ENCODE measurements at regions not wholly inside any gene's neighbourhood (a gene's known extent, or its start where the extent isn't known, plus 50 kb on each side); places are given as distances from the start of the nearest gene placed in this dataset.

DNA sequence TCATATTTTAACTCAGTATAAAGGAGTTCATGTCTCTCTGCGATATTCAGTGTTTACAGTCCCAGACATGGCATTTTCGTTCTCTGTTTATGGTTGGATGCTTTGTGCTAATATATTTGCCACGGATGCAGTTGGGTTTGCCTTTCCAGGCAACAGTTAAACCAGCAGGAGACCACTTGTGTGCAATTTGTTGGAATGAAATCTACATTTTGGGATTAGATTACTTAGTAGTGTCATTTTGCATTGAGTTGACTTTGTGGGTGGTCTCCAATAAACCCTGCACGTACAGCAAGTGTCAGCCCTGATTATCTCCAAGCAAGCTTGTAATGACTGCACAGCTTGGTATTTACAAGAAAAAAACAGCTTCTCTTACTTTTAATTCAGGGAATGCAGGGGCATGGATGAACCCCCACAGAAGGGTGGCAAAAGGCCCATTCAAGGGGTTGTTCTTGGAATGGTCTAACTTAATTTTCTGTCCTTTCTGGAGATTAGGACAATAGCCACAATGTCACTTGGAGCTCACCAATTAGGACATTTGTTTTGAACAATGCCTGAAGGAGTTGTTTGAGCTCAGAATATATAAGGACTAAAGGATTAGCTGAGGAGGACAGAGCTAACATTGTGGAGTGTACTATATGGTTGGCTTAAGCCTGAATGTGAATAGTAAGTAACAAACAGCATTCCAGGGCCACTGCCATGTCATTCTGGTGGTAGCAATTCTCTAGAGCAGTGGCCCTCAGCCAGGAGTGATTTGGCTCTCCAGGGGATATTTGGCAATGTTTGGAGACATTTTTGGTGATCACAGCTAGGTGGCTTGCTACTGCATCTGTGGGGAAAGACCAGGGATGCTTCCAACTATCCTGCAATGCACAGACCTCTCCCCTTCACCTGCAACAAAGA is 121.5 kb downstream of the SLC4A3 start (continued):
- TF ChIP-seq ZNF24 (tag by site-specific recombination; IDR thresholded peaks at IDR 0.05): peak; percentile 43; the same call in 1 of the 2 replicates
- TF ChIP-seq, protein P1, sequence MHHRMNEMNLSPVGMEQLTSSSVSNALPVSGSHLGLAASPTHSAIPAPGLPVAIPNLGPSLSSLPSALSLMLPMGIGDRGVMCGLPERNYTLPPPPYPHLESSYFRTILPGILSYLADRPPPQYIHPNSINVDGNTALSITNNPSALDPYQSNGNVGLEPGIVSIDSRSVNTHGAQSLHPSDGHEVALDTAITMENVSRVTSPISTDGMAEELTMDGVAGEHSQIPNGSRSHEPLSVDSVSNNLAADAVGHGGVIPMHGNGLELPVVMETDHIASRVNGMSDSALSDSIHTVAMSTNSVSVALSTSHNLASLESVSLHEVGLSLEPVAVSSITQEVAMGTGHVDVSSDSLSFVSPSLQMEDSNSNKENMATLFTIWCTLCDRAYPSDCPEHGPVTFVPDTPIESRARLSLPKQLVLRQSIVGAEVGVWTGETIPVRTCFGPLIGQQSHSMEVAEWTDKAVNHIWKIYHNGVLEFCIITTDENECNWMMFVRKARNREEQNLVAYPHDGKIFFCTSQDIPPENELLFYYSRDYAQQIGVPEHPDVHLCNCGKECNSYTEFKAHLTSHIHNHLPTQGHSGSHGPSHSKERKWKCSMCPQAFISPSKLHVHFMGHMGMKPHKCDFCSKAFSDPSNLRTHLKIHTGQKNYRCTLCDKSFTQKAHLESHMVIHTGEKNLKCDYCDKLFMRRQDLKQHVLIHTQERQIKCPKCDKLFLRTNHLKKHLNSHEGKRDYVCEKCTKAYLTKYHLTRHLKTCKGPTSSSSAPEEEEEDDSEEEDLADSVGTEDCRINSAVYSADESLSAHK (tag by site-specific recombination; IDR thresholded peaks at IDR 0.05): peak; percentile 84
- TF ChIP-seq ZNF239 (tag by site-specific recombination; IDR thresholded peaks at IDR 0.05): no peak
- no peak for TF ChIP-seq ZNF274 (IDR thresholded peaks at IDR 0.05; ENCODE audit: low read length)
- no peak for TF ChIP-seq ZNF274 (tag by site-specific recombination; IDR thresholded peaks at IDR 0.05; ENCODE audit: borderline replicate concordance)
- TF ChIP-seq OSR2 (tag by site-specific recombination; IDR thresholded peaks at IDR 0.05): peak; percentile 81
- no peak for TF ChIP-seq ZNF391 (tag by site-specific recombination; IDR thresholded peaks at IDR 0.05; ENCODE audit: borderline replicate concordance, low read depth)
- TF ChIP-seq KLF9 (tag by site-specific recombination; IDR thresholded peaks at IDR 0.05; ENCODE audit: low read depth): no peak
- TF ChIP-seq ZNF211 (tag by site-specific recombination; IDR thresholded peaks at IDR 0.05; ENCODE audit: low read depth): no peak
- TF ChIP-seq BCL11A (tag by site-specific recombination; IDR thresholded peaks at IDR 0.05; ENCODE audit: low read depth): no peak
- TF ChIP-seq ZNF747 (tag by site-specific recombination; IDR thresholded peaks at IDR 0.05): no peak
- no peak for TF ChIP-seq ZNF10 (tag by site-specific recombination; IDR thresholded peaks at IDR 0.05)
- TF ChIP-seq ZNF132 (tag by site-specific recombination; IDR thresholded peaks at IDR 0.05; ENCODE audit: borderline replicate concordance): no peak
- TF ChIP-seq ZNF621 (tag by site-specific recombination; IDR thresholded peaks at IDR 0.05): no peak
- TF ChIP-seq ZEB2 (tag by site-specific recombination; IDR thresholded peaks at IDR 0.05): peak; percentile 40; the same call in 1 of the 2 replicates
- TF ChIP-seq ZNF791 (tag by site-specific recombination; IDR thresholded peaks at IDR 0.05): no peak
- TF ChIP-seq, protein P2, sequence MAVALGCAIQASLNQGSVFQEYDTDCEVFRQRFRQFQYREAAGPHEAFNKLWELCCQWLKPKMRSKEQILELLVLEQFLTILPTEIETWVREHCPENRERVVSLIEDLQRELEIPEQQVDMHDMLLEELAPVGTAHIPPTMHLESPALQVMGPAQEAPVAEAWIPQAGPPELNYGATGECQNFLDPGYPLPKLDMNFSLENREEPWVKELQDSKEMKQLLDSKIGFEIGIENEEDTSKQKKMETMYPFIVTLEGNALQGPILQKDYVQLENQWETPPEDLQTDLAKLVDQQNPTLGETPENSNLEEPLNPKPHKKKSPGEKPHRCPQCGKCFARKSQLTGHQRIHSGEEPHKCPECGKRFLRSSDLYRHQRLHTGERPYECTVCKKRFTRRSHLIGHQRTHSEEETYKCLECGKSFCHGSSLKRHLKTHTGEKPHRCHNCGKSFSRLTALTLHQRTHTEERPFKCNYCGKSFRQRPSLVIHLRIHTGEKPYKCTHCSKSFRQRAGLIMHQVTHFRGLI (tag by site-specific recombination; IDR thresholded peaks at IDR 0.05): peak; percentile 44; the same call in 1 of the 2 replicates
- TF ChIP-seq TRIM28 (IDR thresholded peaks at IDR 0.05; ENCODE audit: borderline replicate concordance, low read length): no peak; the same call in 1 of the 2 replicates
- TF ChIP-seq ZBTB8A (tag by site-specific recombination; IDR thresholded peaks at IDR 0.05): 0 out of 2 replicates have a peak, but pooled peaks have one; percentile 28
- TF ChIP-seq, protein P3, sequence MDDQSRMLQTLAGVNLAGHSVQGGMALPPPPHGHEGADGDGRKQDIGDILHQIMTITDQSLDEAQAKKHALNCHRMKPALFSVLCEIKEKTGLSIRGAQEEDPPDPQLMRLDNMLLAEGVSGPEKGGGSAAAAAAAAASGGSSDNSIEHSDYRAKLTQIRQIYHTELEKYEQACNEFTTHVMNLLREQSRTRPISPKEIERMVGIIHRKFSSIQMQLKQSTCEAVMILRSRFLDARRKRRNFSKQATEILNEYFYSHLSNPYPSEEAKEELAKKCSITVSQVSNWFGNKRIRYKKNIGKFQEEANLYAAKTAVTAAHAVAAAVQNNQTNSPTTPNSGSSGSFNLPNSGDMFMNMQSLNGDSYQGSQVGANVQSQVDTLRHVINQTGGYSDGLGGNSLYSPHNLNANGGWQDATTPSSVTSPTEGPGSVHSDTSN (CRISPR knock-in tag; IDR thresholded peaks at IDR 0.05): no peak
- TF ChIP-seq GFI1B (tag by site-specific recombination; IDR thresholded peaks at IDR 0.05): peak; percentile 70; the same call in 1 of the 2 replicates
- no peak for TF ChIP-seq EGR2 (tag by site-specific recombination; IDR thresholded peaks at IDR 0.05; ENCODE audit: low read depth)
- no peak for TF ChIP-seq SP3 (tag by site-specific recombination; IDR thresholded peaks at IDR 0.05)
- TF ChIP-seq, protein P4, sequence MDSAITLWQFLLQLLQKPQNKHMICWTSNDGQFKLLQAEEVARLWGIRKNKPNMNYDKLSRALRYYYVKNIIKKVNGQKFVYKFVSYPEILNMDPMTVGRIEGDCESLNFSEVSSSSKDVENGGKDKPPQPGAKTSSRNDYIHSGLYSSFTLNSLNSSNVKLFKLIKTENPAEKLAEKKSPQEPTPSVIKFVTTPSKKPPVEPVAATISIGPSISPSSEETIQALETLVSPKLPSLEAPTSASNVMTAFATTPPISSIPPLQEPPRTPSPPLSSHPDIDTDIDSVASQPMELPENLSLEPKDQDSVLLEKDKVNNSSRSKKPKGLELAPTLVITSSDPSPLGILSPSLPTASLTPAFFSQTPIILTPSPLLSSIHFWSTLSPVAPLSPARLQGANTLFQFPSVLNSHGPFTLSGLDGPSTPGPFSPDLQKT (IDR thresholded peaks at IDR 0.05; ENCODE audit: borderline replicate concordance, low read depth, low read length): no peak
- peak; percentile 69 for TF ChIP-seq ZNF561 (tag by site-specific recombination; IDR thresholded peaks at IDR 0.05; ENCODE audit: borderline replicate concordance)
- TF ChIP-seq, protein P5, sequence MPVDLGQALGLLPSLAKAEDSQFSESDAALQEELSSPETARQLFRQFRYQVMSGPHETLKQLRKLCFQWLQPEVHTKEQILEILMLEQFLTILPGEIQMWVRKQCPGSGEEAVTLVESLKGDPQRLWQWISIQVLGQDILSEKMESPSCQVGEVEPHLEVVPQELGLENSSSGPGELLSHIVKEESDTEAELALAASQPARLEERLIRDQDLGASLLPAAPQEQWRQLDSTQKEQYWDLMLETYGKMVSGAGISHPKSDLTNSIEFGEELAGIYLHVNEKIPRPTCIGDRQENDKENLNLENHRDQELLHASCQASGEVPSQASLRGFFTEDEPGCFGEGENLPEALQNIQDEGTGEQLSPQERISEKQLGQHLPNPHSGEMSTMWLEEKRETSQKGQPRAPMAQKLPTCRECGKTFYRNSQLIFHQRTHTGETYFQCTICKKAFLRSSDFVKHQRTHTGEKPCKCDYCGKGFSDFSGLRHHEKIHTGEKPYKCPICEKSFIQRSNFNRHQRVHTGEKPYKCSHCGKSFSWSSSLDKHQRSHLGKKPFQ (tag by site-specific recombination; IDR thresholded peaks at IDR 0.05): peak; percentile 59; the same call in 1 of the 2 replicates
- peak; percentile 86 for TF ChIP-seq ZIC2 (tag by site-specific recombination; IDR thresholded peaks at IDR 0.05)
- peak; percentile 92 for TF ChIP-seq ZNF843 (tag by site-specific recombination; IDR thresholded peaks at IDR 0.05)
- TF ChIP-seq, protein P6, sequence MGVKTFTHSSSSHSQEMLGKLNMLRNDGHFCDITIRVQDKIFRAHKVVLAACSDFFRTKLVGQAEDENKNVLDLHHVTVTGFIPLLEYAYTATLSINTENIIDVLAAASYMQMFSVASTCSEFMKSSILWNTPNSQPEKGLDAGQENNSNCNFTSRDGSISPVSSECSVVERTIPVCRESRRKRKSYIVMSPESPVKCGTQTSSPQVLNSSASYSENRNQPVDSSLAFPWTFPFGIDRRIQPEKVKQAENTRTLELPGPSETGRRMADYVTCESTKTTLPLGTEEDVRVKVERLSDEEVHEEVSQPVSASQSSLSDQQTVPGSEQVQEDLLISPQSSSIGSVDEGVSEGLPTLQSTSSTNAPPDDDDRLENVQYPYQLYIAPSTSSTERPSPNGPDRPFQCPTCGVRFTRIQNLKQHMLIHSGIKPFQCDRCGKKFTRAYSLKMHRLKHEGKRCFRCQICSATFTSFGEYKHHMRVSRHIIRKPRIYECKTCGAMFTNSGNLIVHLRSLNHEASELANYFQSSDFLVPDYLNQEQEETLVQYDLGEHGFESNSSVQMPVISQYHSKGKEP (tag by site-specific recombination; IDR thresholded peaks at IDR 0.05): peak; percentile 88
- no peak for TF ChIP-seq ZBTB17 (tag by site-specific recombination; IDR thresholded peaks at IDR 0.05)
